CD8-positive, alpha-beta memory T cell (primary cell): ENCODE measurements at regions not wholly inside any gene's neighbourhood (a gene's known extent, or its start where the extent isn't known, plus 50 kb on each side); places are given as distances from the start of the nearest gene placed in this dataset.

Experiments
- CTCF ChIA-PET: fragments of 350-600 bp; sonication (Branson Sonifier 250); formaldehyde crosslinking; loops from one replicate; lab custom pipeline; 2021; ENCODE audit warnings: antibody characterized with exemption; lab: Charles Lee
- POLR2A ChIA-PET: fragments of 350-600 bp; sonication (Branson Sonifier 250); formaldehyde crosslinking; loops from one replicate; lab custom pipeline; 2021; ENCODE audit warnings: antibody characterized with exemption; lab: Charles Lee
- DNase-seq, 5 donors: peaks; one replicate each; pipeline versions ENCODE4 v3.0.0 to v3.0.0-alpha.2; 2020 to 2022; ENCODE audit warnings: mixed read lengths in 1 of 5
- H3K27ac ChIP-seq: one replicate; pipeline ENCODE4 v1.7.0; 2013; ENCODE audit warnings: low read depth, mild to moderate bottlenecking, low read length, moderate library complexity
- H3K27me3 ChIP-seq: 2 replicates; pipeline ENCODE4 v1.7.0; 2013; ENCODE audit warnings: low read length, mild to moderate bottlenecking; ENCODE audit not compliant: insufficient read depth, poor library complexity, severe bottlenecking
- H3K36me3 ChIP-seq: 2 replicates; pipeline ENCODE4 v1.7.0; 2013; ENCODE audit warnings: mild to moderate bottlenecking, low read length, moderate library complexity; ENCODE audit not compliant: insufficient read depth
- H3K4me1 ChIP-seq: 2 replicates; pipeline ENCODE4 v1.7.0; 2013; ENCODE audit warnings: mild to moderate bottlenecking, low read length, moderate library complexity; ENCODE audit not compliant: insufficient read depth
- H3K4me3 ChIP-seq: 2 replicates; pipeline ENCODE4 v1.7.0; 2013; ENCODE audit warnings: mild to moderate bottlenecking, low read length
- H3K9me3 ChIP-seq: 2 replicates; pipeline ENCODE4 v1.7.0; 2013; ENCODE audit warnings: mild to moderate bottlenecking, low read length
- H3K27ac Mint-ChIP-seq, 8 donors: one replicate each; pipeline ENCODE4 v1.8.0; 2020 to 2021; ENCODE audit warnings: mixed read lengths in 8 of 8, mild to moderate bottlenecking in 6 of 8, inconsistent platforms in 3 of 8, moderate library complexity in 3 of 8
- H3K27me3 Mint-ChIP-seq, 2 donors: one replicate each; pipeline ENCODE4 v1.8.0; 2020 to 2021; ENCODE audit warnings: mixed read lengths in 2 of 2, mild to moderate bottlenecking in 1 of 2, moderate library complexity in 1 of 2
- H3K36me3 Mint-ChIP-seq, 3 donors: one replicate each; pipeline ENCODE4 v1.8.0; 2020 to 2021; ENCODE audit warnings: mixed read lengths in 3 of 3, inconsistent platforms in 1 of 3, mild to moderate bottlenecking in 1 of 3
- H3K4me1 Mint-ChIP-seq, 3 donors: one replicate each; pipeline ENCODE4 v1.8.0; 2020 to 2021; ENCODE audit warnings: mixed read lengths in 3 of 3, inconsistent platforms in 1 of 3, mild to moderate bottlenecking in 1 of 3
- H3K4me3 Mint-ChIP-seq, 7 donors: one replicate each; pipeline ENCODE4 v1.8.0; 2020 to 2021; ENCODE audit warnings: mixed read lengths in 7 of 7, mild to moderate bottlenecking in 6 of 7, moderate library complexity in 4 of 7, inconsistent platforms in 2 of 7
- H3K9me3 Mint-ChIP-seq, 5 donors: one replicate each; pipeline ENCODE4 v1.8.0; 2020 to 2022; ENCODE audit warnings: mixed read lengths in 5 of 5, mild to moderate bottlenecking in 3 of 5, moderate library complexity in 2 of 5, inconsistent platforms in 1 of 5

GRCh38 chr21:39099859-39100258 lies 83.4 kb downstream of the PSMG1 start:
- Mint-ChIP-seq H3K27me3 (peaks cover 0 to 11% of the 10 kb centered on the region in 2 donors), H3K4me1 (no peaks in the 10 kb centered on the region), H3K36me3 (no peaks in the 10 kb centered on the region), H3K9me3 (no peaks in the 10 kb centered on the region), H3K27ac (no peak overlapping the region), H3K4me3 (no peak overlapping the region)
- Histone ChIP-seq H3K9me3 (no peaks in the 10 kb centered on the region), H3K4me3 (no peak overlapping the region), H3K27ac (no peak overlapping the region), H3K4me1 (no peaks in the 10 kb centered on the region), H3K27me3 (no peaks in the 10 kb centered on the region), H3K36me3 (no peaks in the 10 kb centered on the region)
- ChIA-PET POLR2A (no interaction called here), CTCF (no interaction called here)
- DNase-seq: no peak

DNA sequence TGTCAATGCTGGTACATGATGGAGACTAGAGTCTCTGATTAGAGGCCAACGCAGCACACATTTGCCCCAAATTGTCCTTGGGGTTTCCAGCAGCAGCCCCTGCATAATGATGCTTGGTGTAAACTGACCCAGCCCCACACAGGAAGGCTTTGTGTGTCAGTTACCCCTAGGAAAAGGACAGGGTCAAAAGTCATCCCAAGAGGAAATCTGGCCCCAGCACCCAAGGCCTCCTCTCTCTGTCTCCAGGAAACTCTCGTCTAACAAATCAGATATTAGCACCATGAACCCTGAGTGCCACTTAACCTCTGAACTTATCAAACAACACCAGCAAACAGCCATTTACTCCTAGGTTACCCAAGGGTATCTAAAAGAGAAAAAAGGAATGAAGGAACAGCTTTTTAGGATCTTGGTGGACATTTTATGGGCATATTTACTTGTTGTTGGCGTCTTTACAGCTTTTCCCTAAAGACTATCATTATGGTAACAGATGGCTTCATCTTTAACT lies 84.5 kb downstream of the PSMG1 start:
- no peak overlapping the region for H3K27ac Mint-ChIP-seq
- peaks cover 0 to 11% of the 10 kb centered on the region in 2 donors for H3K27me3 Mint-ChIP-seq
- H3K4me1 Mint-ChIP-seq: no peaks in the 10 kb centered on the region

GRCh38 chr21:39097981-39098380 lies 85.3 kb downstream of the PSMG1 start:
- Histone ChIP-seq H3K27ac (no peak overlapping the region), H3K4me1 (no peaks in the 10 kb centered on the region), H3K9me3 (no peaks in the 10 kb centered on the region), H3K36me3 (no peaks in the 10 kb centered on the region), H3K4me3 (no peak overlapping the region), H3K27me3 (no peaks in the 10 kb centered on the region)
- Mint-ChIP-seq H3K4me1 (no peaks in the 10 kb centered on the region), H3K27me3 (peaks cover 0 to 8% of the 10 kb centered on the region in 2 donors), H3K36me3 (no peaks in the 10 kb centered on the region), H3K4me3 (no peak overlapping the region), H3K27ac (no peak overlapping the region), H3K9me3 (no peaks in the 10 kb centered on the region)
- no peak for DNase-seq
- ChIA-PET POLR2A (no interaction called here), CTCF (interaction anchor here (0.6 kb wide), 1 partner anchor 389 kb away, joined by 3 read pairs; no protein-coding TSS in a partner anchor)

More for the DNA sequence above, 84.5 kb downstream of the PSMG1 start:
- H3K4me3 ChIP-seq: no peak overlapping the region
- no peaks in the 10 kb centered on the region for H3K27me3 ChIP-seq
- no peaks in the 10 kb centered on the region for H3K4me1 ChIP-seq
- CTCF ChIA-PET: no interaction called here
- POLR2A ChIA-PET: no interaction called here
- DNase-seq: no peak
- no peaks in the 10 kb centered on the region for H3K9me3 ChIP-seq
- Mint-ChIP-seq H3K9me3 (no peaks in the 10 kb centered on the region), H3K36me3 (no peaks in the 10 kb centered on the region), H3K4me3 (no peak overlapping the region)
- H3K27ac ChIP-seq: no peak overlapping the region
- H3K36me3 ChIP-seq: no peaks in the 10 kb centered on the region

DNA sequence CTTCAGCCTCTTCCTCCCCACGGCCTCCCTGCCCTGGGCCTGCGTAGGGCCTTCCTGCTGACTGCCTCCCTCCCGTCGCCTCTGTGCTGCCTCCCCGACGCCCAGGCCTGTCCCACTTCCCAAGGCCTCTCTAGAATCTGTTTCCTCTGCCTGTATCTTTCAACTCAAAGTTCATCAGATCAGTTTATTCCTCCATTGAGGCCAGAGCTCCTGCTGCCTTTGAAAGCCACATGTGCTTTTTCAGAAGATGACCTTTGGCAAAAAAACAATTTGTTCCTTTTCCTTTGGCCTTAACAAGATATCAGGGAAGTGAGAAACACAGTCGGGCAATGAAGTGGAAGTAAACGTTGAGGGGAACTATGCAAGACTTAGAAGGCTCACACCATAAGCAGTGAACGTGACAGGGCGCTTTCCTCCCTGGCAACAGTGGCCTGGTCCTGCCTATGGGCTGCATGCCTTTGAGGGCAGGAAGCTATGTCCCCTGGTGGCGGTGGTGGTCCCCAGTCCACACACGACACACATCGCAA lies 85.9 kb downstream of the PSMG1 start:
- H3K36me3 Mint-ChIP-seq: no peaks in the 10 kb centered on the region
- Histone ChIP-seq H3K4me3 (no peak overlapping the region), H3K9me3 (no peaks in the 10 kb centered on the region), H3K27me3 (no peaks in the 10 kb centered on the region), H3K4me1 (no peaks in the 10 kb centered on the region), H3K36me3 (no peaks in the 10 kb centered on the region), H3K27ac (no peak overlapping the region)
- no peaks in the 10 kb centered on the region for H3K9me3 Mint-ChIP-seq
- no peaks in the 10 kb centered on the region for H3K4me1 Mint-ChIP-seq
- peak overlapping the region in 1 of 8 donors; percentile 19 for H3K27ac Mint-ChIP-seq
- ChIA-PET CTCF (no interaction called here), POLR2A (no interaction called here)
- no peak for DNase-seq
- H3K4me3 Mint-ChIP-seq: no peak overlapping the region
- peaks cover 0 to 5% of the 10 kb centered on the region in 2 donors for H3K27me3 Mint-ChIP-seq

DNA sequence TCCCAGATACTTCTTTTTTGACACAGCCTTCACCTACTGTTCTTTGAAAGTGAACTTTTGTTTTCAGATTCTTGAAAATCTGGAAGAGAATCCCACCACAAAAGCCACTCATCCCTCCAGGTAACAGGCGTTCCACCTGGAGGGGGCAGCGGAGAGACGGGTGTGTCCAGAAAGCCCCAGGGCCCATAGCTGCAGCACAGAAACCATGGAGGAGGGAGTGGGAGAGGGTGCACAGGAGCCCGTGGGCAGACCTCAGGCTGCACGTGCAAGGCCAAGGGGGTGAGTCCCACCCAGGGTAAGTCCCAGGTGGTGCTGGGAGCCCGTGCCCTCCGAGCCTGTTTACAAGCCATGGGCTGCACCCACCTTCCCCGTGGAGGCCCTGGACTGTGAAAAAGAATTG lies 86.5 kb downstream of the PSMG1 start:
- Histone ChIP-seq H3K36me3 (no peaks in the 10 kb centered on the region), H3K4me3 (no peak overlapping the region), H3K27me3 (no peaks in the 10 kb centered on the region), H3K27ac (no peak overlapping the region), H3K4me1 (no peaks in the 10 kb centered on the region), H3K9me3 (no peaks in the 10 kb centered on the region)
- H3K36me3 Mint-ChIP-seq: no peaks in the 10 kb centered on the region
- DNase-seq: no peak
- no peak overlapping the region for H3K27ac Mint-ChIP-seq
- H3K9me3 Mint-ChIP-seq: no peaks in the 10 kb centered on the region
- POLR2A ChIA-PET: no interaction called here
- H3K4me3 Mint-ChIP-seq: no peak overlapping the region
- no peaks in the 10 kb centered on the region for H3K4me1 Mint-ChIP-seq
- H3K27me3 Mint-ChIP-seq: peaks cover 3 to 5% of the 10 kb centered on the region in 2 donors
- CTCF ChIA-PET: no interaction called here

DNA sequence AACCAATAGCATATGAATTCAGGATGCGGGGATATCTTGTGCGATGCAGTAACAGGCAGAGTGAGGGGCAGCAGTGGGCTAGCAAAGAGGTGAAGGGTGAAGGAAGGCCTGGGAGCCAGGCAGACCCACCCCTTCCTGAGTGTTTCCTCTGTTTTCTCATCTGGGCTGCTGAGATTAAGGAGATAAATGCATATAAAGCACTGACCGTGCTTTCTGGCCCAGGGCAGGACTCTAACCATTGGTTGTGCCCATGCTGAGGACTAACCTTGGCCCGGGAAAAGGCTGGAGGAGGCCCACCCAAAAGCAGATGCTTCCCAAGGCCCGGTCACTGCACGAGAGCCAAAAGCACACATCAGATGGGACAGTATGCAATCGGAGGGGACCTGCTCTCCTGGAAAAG lies 87.6 kb downstream of the PSMG1 start:
- no peaks in the 10 kb centered on the region for H3K9me3 ChIP-seq
- POLR2A ChIA-PET: no interaction called here
- H3K27me3 ChIP-seq: no peaks in the 10 kb centered on the region
- H3K4me3 Mint-ChIP-seq: no peak overlapping the region
- H3K36me3 Mint-ChIP-seq: no peaks in the 10 kb centered on the region
- H3K27me3 Mint-ChIP-seq: peaks cover 3 to 5% of the 10 kb centered on the region in 2 donors
- H3K4me3 ChIP-seq: no peak overlapping the region
- H3K27ac Mint-ChIP-seq: no peak overlapping the region
- no peak for DNase-seq
- CTCF ChIA-PET: no interaction called here
- no peak overlapping the region for H3K27ac ChIP-seq
- H3K9me3 Mint-ChIP-seq: no peaks in the 10 kb centered on the region
- no peaks in the 10 kb centered on the region for H3K4me1 ChIP-seq
- no peaks in the 10 kb centered on the region for H3K4me1 Mint-ChIP-seq
- no peaks in the 10 kb centered on the region for H3K36me3 ChIP-seq

GRCh38 chr21:39094847-39095579 lies 88.2 kb downstream of the PSMG1 start:
- H3K4me1 ChIP-seq: no peaks in the 10 kb centered on the region
- H3K36me3 ChIP-seq: no peaks in the 10 kb centered on the region
- H3K4me3 Mint-ChIP-seq: no peak overlapping the region
- no peak overlapping the region for H3K27ac Mint-ChIP-seq
- no peak overlapping the region for H3K4me3 ChIP-seq
- H3K9me3 ChIP-seq: no peaks in the 10 kb centered on the region
- no peaks in the 10 kb centered on the region for H3K36me3 Mint-ChIP-seq
- H3K27me3 ChIP-seq: no peaks in the 10 kb centered on the region
- peaks cover 3 to 5% of the 10 kb centered on the region in 2 donors for H3K27me3 Mint-ChIP-seq
- no peaks in the 10 kb centered on the region for H3K9me3 Mint-ChIP-seq
- POLR2A ChIA-PET: no interaction called here
- H3K4me1 Mint-ChIP-seq: no peaks in the 10 kb centered on the region
- DNase-seq: no peak
- H3K27ac ChIP-seq: no peak overlapping the region
- CTCF ChIA-PET: interaction anchor here (0.6 kb wide), 1 partner anchor 8 kb away, joined by 3 read pairs; no protein-coding TSS in a partner anchor

DNA sequence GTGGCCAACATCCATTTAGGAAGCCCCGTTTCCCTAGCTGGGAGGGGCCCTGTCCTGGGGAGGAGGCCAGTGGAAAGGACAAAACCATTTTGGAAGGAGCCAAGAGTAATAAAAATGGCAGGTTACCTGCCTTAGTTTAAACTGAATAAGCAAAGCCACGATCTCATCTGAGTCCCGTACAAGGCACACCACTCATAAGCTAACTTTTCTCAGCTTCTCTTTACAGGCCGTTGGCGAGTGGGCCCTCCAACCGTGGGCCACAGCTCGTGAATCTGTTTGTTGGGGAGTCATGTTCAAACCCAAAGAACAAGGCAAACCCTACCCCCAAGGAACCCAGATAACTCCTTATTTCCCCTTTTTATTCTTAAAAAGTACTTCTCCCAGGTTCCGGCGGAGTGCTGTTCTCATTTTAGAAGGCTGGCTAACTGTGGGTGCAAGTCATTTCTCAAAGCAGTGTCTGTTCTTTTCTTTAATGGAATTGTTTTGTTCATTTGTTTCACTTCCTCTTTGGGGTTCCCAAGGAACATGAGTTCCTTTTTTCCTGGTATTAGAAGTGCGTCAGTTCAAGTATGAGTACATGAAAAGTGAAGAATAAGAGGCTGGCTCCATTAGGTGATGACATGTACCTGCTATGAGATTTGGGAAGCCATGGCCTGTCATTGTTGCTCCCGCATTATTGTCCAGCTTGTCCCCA lies 89.0 kb downstream of the PSMG1 start:
- no peak overlapping the region for H3K27ac ChIP-seq
- Mint-ChIP-seq H3K36me3 (no peaks in the 10 kb centered on the region), H3K27me3 (peaks cover 5 to 6% of the 10 kb centered on the region in 2 donors), H3K9me3 (no peaks in the 10 kb centered on the region), H3K4me3 (no peak overlapping the region), H3K27ac (no peak overlapping the region), H3K4me1 (no peaks in the 10 kb centered on the region)
- no peaks in the 10 kb centered on the region for H3K9me3 ChIP-seq
- H3K36me3 ChIP-seq: no peaks in the 10 kb centered on the region
- H3K4me3 ChIP-seq: no peak overlapping the region
- POLR2A ChIA-PET: no interaction called here
- CTCF ChIA-PET: no interaction called here
- no peak for DNase-seq
- no peaks in the 10 kb centered on the region for H3K4me1 ChIP-seq
- H3K27me3 ChIP-seq: no peaks in the 10 kb centered on the region
